NCI-H524 (cell line): ENCODE measurements at regions not wholly inside any gene's neighbourhood (a gene's known extent, or its start where the extent isn't known, plus 50 kb on each side); places are given as distances from the start of the nearest gene placed in this dataset.
"Not testable (repeated sequence)": the region's sequence is repeated elsewhere in the genome, so short reads cannot be mapped to it uniquely, and the experiment has no call there.

ENCODE experiments used
- DNase-seq, 2 experiments: peaks; one replicate each; lab custom pipeline; 2025; lab: John Stamatoyannopoulos, UW

GRCh38 chr10:118914629-118915028 lies 114.9 kb upstream of the NANOS1 start:
- DNase-seq = peak; percentile 70 to 88

- no peak for DNase-seq
Observed at GRCh38 chr10:118915161-118915560, 114.4 kb upstream of the NANOS1 start.

GRCh38 chr10:118916777-118917176 lies 112.7 kb upstream of the NANOS1 start:
- no peak for DNase-seq

DNA sequence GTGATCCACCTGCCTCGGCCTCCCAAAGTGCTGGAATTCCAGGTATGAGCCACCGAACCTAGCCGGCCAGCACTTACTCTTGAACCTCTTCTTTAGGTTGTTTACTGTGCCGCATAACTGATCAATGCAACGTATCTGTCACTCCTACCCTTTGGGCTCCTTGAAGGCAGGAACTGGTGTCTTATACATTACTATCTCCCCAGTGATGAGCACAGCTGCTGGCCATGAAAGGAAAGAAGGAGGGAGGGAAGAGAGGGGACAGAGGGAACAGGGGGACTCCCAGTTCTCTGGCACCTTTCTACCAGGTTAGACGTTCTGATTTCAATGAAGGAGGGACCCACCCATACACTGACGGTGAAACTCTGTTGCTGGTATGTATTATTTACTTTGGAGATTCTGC lies 111.8 kb upstream of the NANOS1 start:
- DNase-seq = no peak

DNA sequence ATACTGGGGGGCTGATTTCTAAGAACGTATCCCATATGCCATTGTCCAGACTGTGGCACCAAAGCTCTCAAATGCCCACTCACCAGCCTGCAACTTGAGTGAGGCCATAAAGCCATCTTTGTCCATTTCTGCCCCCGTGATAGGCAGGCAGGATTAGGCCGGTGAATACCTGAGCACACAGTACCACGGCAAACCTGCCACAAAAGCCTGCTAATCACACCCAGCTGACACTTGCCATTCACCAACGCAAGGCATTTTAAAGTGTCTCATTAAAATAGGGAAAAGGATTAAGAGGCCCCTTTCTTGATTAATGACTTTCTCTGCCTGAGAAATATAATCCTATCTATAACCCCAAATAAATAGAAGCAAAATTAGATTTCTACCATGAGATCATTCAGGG lies 111.4 kb upstream of the NANOS1 start:
- DNase-seq = peak; percentile 24 to 87

GRCh38 chr10:118918587-118918986 lies 110.9 kb upstream of the NANOS1 start:
- DNase-seq = peak; percentile 27 to 87

DNA sequence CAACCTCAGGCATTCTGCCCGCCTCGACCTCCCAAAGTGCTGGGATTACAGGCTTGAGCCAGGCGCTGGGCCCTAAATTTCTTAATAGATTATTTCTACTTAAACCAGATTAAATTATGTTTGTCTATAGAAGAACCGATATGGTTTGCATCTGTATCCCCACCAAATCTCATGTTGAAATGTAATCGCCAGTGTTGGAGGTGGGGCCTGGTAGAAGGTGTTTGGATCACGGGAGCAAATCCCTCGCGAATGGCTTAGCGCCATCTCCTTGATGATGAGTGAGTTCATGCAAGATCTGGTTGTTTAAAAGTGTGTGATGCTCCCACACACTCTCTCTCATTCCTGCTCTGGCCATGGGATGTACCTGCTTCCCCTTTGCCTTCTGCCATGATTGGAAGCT lies 109.3 kb upstream of the NANOS1 start:
- no peak for DNase-seq

DNA sequence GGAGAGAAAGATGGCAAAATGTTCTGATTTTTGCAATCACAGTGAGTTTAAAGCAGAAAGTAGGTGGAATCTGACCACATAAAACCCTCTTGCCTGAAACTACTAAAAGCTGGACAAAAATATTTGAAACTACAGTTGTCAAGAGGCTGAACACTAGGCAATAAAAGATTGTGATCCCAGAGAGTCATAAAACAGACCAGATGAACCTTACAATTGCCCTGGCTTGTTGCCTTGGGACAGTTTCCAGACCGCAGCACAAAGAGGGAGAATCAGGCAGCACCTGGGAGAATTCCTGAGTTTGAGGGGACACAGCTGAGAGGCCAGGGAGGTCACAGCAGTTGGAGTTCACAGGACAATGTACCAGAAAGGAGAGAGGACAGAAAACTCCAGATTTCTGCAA lies 107.3 kb upstream of the NANOS1 start:
- DNase-seq = no peak

GRCh38 chr10:118922972-118923371 lies 106.5 kb upstream of the NANOS1 start:
- no peak for DNase-seq

GRCh38 chr10:118924493-118924892 lies 105.0 kb upstream of the NANOS1 start:
- DNase-seq = no peak

DNA sequence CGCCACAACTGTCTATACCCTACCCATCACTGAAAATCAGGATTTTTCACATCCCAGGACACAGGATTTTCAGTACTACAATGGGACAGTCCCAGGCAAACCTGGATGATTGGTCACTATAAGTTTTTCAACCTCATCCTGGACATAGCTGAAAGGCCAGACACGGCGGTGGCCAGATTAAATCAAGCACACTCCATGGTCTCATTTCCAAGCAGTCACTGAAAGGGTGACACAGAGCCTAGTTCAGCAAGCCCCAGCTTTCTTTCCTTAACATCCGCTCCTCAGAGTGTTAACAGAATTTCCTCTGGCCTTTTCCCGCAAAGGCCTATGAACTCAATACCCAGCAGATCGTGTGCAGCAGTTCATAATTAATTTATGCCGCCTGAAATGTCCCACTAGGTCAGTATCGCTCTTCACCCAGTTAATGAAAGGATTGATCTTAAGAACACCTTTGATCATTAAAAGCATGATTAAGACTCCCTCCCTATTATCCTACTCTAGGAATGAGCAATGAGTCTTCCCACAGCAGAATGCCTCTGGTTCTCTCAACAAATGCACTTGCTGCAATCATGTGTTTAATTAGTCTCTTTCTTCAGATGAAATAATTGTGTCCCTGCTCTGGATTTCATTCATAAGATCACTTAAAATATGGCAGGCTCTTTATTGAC lies 104.0 kb upstream of the NANOS1 start:
- peak in 1 of 2 experiments; percentile 62 for DNase-seq

GRCh38 chr10:118926072-118926417 lies 103.5 kb upstream of the NANOS1 start:
- no peak for DNase-seq

DNA sequence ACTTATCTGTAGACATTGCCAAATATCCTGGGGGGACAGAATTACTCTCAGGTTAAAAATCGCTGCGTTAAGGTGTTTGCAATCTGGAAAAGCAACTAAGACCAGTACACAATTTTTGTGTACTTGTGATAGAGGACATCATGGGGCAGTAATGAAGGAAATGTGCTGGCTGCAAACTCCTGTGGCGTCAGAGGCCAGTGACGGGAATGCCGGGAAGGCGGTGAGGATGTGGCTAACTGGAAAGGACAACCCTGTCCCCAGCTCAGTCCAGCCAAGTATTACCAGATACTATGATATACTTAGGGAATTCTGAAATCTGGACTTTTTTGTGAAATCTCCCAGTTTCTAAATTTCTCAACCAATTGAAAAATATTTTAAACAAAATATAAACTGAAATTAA lies 103.1 kb upstream of the NANOS1 start:
- DNase-seq = no peak

- no peak for DNase-seq
Observed at GRCh38 chr10:118926903-118927302, 102.6 kb upstream of the NANOS1 start.

- no peak for DNase-seq
Observed at GRCh38 chr10:118927321-118927720, 102.2 kb upstream of the NANOS1 start.

GRCh38 chr10:118930614-118931013 lies 98.9 kb upstream of the NANOS1 start:
- no peak for DNase-seq

DNA sequence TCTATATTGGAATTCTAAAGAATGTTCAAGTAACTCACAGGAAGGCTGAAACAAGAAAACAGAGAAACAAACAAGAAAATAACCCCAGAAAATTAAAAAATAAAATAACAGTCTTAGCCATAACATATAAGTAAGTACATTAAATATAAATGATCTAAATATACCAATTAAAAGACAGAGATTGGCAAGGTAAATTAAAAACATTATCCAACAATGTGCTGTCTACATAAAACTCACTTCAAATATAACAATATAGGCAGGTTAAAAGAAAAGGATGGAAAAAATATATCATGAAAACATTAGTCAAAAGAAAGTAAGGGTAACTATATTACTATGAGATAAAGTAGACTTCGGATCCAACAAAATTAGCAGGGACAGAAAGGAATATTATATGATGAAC lies 98.1 kb upstream of the NANOS1 start:
- no peak for DNase-seq

GRCh38 chr10:118932154-118932553 lies 97.4 kb upstream of the NANOS1 start:
- DNase-seq = not testable (repeated sequence)

DNA sequence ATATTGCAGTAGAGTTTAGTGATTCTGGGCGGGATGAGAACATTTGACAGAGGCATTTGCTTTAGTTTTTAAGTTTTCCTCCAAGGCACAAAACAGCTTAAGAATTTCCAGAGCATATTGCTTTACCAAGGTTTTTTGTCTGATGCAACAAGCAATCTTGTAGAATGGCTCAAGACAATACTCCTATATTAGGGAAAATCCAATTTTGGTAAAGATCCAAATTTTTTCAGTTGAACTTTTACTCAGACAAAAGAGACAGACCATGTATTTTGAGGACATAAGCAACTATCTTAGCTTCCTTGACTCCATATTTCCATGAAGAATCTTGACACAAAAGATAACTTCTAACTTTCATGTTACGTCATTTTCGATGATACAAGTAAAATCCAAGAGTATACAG lies 92.3 kb upstream of the NANOS1 start:
- no peak for DNase-seq

DNA sequence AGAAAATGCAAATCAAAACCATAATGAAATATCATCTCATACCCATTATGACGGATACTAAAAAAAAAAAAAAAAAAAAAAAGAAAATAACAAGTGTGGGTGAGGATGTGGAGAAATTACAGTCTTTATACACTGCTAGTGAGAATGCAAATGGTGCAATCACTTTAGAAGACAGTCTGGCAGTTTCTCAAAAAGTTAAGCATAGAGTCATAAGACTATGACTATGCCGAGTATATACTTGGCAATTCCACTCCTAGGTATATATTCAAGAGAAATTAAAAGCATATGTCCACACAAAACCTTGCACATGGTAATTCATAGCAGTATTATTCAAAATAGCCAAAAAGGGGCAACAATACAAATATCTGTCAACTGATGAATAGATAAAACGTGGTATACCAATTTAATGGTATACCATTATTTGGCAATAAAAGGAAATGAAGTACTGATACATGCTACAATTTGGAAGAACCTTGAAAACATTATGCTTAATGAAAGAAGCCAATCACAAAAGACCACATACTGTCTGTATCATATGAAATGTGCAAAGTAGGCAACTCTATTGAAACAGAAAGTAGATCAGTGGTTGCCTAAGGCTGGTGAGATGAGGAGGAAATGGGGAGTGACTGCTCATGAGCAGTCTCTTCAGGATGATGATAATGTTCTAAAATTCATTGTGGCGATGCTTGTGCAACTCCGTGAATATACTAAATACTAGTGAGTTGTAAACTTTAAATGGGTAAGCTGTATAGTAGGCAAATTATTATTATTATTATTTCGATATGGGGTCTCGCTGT lies 90.1 kb upstream of the NANOS1 start:
- DNase-seq = no peak

GRCh38 chr10:118940386-118940785 lies 89.1 kb upstream of the NANOS1 start:
- no peak for DNase-seq

GRCh38 chr10:118943253-118943652 lies 86.3 kb upstream of the NANOS1 start:
- no peak for DNase-seq

DNA sequence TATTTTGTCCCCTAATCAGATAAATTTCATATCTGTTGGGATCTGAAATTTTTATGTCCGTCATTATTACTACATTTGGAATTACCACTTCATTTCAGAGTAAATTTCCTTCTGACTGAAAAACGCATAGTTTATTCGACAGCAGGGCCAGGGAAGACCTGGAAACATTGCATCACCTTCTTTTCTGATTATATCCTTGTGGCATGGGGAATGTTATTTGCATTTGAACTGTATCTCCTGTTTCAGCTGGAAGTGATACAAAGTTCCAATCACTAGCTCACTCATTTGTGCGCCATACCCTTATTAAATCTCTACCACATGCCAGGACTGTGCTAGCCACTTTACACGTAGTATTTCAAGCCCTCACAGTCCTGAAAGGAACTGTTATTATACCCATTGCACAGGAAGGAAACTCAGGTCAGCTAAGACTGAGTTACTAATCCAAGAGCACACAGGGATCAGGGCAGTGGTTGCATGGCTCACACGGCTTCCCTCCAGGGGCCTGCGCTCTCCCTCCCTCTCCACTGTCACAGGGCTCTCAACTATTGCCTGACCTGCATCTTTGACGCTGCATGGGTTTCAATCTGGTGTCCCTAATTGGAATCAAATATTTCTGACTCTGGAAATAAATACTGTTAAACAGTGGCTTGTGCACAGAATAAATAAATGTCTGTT lies 84.4 kb upstream of the NANOS1 start:
- DNase-seq = no peak
